Epithelial cell of esophagus (primary cell): ENCODE measurements at regions not wholly inside any gene's neighbourhood (a gene's known extent, or its start where the extent isn't known, plus 50 kb on each side); places are given as distances from the start of the nearest gene placed in this dataset.

Experiments
- DNase-seq: peaks from one replicate; pipeline ENCODE4 v3.0.0; 2010; ENCODE audit warnings: low read depth
- H3K4me3 ChIP-seq: 2 replicates; pipeline ENCODE4 v1.5.1; 2011; ENCODE audit warnings: mild to moderate bottlenecking, low read length, control low read depth
- CTCF ChIP-seq: IDR thresholded peaks from 2 replicates; pipeline ENCODE4 v1.5.1; 2011; ENCODE audit warnings: low read depth, mild to moderate bottlenecking, low read length, control low read depth, inconsistent platforms; ENCODE audit not compliant: insufficient read depth; ENCODE audit errors: missing control alignments

GRCh38 chr10:8656261-8656660, 601.8 kb downstream of the GATA3 start:
- no peak overlapping the region for H3K4me3 ChIP-seq
- DNase-seq, result no peak
- TF ChIP-seq CTCF, result no peak

GRCh38 chr10:8659982-8660381, 605.5 kb downstream of the GATA3 start:
- peak; percentile 34 for DNase-seq
- no peak for TF ChIP-seq CTCF
- no peak overlapping the region for H3K4me3 ChIP-seq

GRCh38 chr10:8661886-8662285, 607.4 kb downstream of the GATA3 start:
- DNase-seq, result no peak

GRCh38 chr10:8663131-8663530, 608.6 kb downstream of the GATA3 start:
- peak; percentile 76 for DNase-seq
- H3K4me3 ChIP-seq, result no peak overlapping the region
- TF ChIP-seq CTCF, result no peak

More at GRCh38 chr10:8661886-8662285, 607.4 kb downstream of the GATA3 start:
- no peak overlapping the region for H3K4me3 ChIP-seq
- no peak for TF ChIP-seq CTCF

- H3K4me3 ChIP-seq, result no peak overlapping the region
- DNase-seq, result peak; percentile 22
- no peak for TF ChIP-seq CTCF
These were observed 610.8 kb downstream of the GATA3 start for GRCh38 chr10:8665322-8665721.

GRCh38 chr10:8670461-8670860, 616.0 kb downstream of the GATA3 start:
- no peak overlapping the region for H3K4me3 ChIP-seq
- DNase-seq, result peak; percentile 52
- TF ChIP-seq CTCF, result no peak

- DNase-seq, result peak; percentile 72
- no peak overlapping the region for H3K4me3 ChIP-seq
- no peak for TF ChIP-seq CTCF
These were observed 619.7 kb downstream of the GATA3 start for GRCh38 chr10:8674230-8674629.
